ENCODE measurements at regions not wholly inside any gene's neighbourhood (a gene's known extent, or its start where the extent isn't known, plus 50 kb on each side); places are given as distances from the start of the nearest gene placed in this dataset.

DNA sequence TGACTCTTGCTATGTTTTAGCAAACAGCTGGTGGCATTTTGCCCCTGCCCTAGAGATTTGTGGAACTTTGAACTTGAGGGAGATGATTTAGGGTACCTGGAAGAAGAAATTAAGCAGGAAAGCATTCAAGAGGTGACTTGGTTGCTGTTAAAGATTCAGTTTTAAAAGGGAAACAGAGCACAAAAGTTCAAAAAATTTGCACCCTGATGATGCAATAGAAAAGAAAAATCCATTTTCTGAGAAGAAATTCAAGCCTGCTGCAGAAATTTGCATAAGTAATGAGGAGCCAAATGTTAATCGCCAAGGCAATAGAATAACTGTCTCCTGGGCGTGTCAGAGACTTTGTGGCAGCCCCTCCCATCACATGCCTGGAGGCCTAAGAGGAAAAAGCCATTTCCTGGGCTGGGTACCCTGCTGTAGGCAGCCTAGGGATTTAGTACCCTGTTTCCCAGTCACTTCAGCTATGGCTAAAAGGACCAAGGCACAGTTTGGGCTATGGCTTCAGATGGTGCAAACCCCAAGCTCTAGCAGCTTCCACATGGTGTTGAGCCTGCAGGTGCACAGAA, 958.5 kb upstream of the MIR17HG start:
- no peak for DNase-seq

DNA sequence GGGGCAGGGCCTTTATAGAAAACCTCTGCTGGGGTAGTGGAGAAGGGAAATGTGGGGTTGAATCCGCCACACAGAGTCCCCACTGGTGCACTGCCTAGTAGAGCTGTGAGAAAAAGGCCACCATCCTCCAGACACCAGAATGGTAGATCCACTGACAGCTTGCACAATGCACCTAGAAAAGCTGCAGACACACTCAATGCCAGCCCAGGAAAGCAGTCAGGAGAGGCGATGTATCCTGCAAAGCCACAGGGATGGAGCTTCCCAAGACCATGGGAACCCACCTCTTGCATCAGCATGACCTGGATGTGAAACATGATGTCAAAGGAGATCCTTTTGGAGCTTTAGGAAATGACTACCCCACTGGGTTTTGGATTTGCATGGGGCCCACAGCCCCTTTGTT, 958.0 kb upstream of the MIR17HG start:
- no peak for DNase-seq

DNA sequence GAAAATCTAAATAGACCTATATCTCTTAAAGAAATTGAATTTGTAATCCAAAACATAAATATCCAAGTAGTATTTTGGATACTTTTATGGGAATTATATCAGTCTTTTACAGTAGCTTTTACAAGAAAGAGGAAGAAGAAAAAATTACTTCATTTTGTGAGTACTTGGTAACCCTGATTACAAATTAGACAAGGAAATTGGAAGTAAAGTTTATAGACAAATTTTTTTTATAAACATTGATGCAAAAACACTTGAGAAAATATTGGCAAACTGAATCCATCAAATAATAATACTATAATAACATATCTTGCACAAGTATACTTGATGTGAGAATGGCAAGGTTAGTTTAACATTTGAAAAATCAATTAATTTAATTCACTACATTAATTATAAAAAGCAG, 954.1 kb upstream of the MIR17HG start:
- DNase-seq, result no peak

DNA sequence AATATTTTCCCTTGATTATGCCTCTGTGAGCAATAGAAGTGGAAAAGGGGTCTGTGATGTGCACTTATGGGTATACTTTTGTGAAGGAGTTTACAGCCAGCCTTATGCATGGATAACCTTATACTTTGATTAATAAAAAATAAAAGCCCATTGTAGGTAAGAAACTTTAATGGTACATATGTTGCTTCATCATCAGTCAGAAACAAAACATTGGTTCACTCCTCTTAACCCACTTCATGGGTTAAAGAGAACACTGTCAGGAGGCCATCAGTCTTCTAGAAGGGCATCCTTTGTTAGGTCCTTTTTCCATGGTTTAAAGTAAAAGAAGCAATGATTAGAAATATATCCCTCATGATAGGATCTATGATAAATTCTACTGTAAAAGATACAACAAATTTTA, 952.1 kb upstream of the MIR17HG start:
- no peak for DNase-seq

DNA sequence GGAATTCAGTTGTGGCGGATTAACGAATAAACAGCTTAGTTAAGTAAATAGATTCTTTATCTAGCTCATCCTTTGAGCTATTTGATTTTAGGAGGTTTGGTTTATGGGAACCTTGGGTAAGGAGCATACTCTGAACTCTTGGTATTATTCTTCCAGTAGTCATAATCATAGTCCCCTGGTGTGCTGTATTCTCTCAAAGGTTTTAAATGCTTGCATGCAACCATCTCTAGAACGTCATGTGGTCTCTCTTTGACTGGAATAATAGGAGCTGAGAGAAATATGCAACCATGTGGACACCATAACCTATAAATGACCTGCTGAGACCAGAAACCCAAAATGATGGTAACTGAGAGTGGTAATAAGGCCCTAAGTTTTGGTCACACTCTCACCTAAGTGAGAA, 951.6 kb upstream of the MIR17HG start:
- no peak for DNase-seq

DNA sequence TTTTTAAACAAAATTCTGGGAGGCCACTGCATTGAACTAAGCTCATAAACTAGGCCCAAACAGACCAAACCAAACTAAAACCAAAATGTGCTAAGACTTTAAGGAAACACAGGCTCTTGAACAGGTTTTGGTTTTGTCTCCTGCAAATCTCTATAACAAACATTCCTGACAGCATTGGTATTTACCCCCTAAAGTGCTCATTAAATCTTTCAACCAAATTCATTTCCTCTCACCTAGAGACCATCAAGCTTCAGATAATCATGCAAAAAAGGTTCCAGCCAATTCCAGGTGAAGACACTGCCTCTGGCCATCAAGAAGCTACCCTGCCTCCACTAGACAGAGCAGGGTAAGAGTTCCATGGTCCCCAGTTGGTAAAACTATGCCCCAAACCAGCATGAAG, 951.2 kb upstream of the MIR17HG start:
- DNase-seq, result no peak

DNA sequence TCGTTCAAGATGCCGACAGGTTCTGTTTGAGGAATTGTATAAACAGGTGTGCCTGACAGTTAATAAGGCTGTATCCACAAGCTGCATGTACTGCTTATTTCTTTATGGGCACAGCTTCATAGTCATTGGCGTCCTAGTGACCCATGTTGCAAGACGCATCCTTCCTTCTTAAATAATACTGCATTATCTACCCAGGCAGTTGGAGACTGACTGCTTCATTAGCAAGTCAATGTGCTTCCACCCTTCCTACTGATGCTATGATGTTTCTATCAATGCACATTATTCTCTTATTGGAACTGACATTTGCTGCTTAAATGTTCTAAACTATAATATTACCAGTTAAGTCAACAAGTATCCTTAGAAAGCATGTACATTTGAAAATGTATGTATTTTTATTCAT, 950.0 kb upstream of the MIR17HG start:
- no peak for DNase-seq

DNA sequence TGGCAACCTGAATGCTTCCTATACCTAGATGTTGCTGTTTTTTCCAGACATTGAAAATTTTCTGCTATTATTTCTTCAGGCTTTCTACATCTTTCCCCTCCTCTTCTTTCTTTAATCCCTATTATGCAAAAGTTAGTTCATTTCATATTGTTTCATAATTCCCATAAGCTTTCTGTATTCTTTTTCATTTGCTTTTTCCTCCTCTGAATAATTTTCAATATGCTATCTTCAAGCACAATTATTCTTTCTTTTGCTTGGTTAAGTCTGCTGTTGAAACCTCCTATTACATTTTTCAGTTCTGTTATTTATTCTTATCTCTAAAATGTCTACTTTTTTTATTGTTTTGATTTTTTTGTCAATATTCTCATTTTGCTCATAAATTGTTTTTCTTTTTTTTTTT, 947.1 kb upstream of the MIR17HG start:
- no peak for DNase-seq

DNA sequence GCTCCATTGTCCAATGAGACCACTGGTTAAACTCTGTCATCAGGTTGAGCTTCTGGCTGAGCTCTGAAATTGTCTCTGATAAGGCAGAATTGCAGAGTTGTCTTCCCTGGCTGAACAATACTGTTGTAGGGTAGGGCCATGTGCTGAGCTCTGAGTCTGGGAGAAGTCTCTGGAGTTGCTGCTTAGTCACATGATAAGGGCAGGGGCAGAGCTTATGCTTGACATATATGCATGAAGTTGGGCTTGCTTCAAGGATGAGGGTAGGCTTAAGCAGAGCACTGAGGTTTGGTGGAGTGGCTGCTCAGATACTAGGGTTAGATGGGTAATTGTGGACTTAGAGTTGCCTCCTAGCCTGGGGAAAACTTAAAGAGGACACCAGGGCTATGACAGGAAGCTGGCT, 946.3 kb upstream of the MIR17HG start:
- DNase-seq, result no peak

DNA sequence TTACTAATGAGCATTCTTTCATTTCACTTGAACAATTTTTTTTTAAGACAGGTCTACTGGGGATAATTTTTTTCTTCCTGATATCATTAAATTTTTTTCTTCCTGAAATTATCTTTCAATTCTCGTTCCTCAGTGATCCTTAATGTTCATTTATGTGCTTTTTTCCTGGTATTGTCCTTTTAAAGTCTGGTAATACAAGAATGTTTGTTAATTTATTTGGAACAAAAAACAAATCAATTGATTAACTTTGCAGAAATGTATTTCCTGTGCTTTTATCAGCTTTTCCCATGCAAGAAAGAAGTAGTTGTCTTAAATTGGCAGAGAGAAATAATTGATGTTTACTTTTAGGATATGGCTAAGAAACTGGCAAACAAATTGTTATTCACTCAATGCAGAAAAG, 945.4 kb upstream of the MIR17HG start:
- DNase-seq, result no peak

DNA sequence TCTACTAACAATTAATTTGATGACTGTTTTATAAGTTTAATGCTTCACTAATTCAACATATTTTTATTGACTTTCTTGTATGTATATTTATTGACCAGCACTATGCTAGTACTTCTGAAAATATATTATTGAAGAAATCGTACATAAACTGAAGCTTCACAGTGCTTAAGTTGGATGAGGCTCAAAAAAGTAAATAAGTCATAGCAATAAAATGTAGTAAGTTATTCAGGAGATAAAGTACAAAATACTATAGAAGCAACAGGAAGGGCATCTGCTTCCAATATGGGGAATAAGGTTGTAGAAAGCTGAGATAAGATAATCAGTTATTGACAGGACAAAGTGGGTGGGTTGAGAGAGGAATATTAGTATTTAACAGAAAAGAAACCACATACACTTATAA, 944.9 kb upstream of the MIR17HG start:
- no peak for DNase-seq

DNA sequence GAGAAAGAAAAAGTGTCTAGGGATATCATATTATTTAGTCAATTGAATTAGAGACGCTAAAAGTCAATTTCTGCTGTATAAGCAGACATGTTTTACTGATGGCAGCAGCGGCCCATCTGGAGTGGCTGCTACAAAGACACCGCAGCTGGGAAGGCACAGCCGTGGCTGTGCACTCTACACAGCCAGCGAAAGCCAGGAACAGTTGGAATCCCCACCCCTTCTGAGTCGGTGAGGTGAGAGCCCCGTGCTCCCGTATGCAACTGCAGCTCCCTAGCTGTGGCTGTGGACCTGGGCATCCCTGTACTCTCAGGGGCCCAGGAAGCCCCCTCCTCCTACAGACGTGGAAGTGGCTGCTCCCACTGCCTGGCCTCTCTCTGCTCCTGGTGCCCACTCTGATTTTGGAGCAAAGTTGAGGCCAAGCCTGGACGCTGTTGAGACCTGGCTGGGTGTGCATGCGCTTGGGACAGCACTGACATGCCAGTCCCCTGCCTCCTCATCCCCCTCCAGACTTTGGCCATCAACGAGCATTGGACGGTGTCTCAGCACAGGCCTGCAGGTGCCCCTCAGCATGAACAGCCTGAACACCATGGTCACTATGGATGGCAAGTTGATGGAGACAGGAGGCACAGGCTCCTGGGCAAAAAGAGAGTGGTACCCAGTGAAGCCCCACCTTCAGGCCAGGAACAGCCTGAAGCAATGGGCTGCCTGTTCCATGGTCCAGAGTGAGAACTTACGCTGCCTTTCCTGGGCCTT, 944.0 kb upstream of the MIR17HG start:
- no peak for DNase-seq

DNA sequence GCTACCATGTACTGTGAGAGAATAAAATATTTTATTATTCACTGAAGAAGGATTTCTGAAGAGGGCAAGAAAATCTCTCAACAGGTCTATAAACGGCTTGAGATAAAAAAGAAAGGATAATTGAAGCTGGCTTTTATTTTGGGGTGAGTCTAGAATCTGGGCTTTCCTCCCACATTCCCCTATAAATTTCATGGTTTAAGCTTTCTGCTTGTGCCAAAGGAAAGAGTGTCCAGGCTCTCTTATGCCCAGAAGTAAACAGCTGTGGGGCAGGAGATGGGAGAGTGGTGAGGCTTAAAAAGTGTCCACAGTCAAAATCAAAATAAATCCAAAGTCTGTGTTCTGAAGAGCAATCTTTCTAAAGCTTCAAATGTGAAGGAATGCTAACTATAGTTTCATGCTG, 942.2 kb upstream of the MIR17HG start:
- DNase-seq, result no peak

DNA sequence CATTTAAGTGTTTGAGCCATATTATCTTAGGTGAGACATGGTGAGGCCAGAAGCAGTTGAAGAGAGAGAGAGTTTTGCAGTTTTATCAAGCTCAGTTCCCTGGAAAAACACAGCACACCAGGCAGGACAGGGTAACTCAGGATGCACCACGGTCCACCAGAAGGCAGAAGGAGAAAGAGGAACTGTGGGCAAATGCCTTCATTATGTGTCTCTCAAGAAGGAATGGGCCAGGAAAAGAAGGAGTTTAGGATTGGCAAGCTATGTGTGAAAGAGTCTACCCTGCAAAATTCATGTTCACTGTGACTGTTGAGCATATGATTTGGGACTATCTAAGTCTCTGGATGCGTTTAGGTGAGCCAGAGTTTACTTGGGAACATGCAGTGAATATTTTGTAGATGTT, 934.5 kb upstream of the MIR17HG start:
- no peak for DNase-seq

DNA sequence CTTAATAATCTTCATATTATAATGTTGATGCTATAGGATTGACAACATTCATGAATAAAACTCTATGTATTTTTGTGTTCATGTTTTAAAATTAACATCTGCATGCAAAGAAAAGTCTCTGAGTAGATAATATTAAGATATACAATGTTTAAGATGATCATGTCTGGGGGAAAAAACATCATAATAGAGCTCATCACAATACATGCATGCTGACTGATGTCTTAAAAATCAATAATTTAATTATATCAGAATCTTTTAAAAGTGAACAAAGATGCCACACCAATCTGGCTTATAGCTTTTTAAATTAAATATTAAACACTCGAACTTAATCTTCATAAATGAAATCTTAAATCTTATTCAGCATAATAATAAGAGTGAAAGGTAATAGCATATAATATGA, 933.9 kb upstream of the MIR17HG start:
- no peak for DNase-seq

DNA sequence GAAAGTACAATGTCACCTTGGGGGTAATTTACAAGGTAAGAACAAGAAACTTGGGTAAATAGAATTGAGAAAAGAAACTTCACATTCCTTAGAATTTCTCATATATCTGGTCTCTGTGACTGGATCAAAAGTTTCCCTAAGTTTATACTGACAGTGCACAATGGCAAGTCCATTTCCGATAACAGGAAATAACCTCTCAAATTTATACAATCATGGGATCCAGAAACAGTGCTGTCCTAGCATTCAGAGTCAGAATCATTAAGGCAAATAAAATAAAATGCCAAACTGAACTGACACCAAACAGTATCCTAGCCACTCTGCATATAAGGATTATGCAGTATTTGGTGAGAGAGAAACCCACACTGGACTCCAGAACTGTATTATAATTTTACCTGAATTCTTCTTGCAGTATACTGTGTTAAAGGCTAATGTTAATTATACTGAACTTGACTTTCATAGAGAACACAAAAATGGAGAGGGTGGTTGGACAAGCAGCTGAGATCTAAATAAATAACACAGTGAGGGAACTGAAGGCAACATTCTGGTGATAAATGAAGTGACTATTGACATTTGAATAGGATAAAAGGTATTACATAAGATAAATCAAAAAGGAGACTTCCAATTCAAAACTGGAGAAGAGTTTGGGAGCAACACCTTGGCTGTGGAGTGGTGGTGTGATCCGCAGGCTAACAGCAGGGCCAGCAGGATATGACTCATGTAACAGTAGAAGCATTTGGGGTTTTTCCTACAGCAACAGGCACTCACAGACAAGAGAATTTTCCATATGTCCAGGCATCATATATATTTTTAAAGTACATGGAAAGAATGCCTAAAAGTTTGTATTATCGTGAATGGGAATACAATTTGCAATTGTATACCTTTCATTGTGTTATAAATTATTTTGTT, 932.5 kb upstream of the MIR17HG start:
- DNase-seq, result no peak

DNA sequence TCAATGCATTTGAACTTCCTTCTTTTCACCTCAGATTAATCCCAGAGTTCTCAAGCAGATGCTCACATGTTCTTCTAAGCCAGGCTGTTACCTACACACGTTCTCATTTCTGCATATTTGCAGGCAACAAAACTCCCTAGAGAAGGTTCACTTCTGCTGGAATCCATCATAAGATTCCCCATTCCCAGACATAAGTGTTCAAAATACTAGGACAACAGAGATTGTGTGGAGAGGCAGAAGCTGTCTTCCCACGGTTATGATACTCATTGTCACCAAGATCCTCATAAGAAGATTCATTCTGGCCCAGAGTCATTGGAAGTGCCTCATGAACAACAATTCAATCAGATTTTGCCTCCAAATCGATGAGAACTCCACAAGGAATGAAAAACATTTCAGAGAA, 931.6 kb upstream of the MIR17HG start:
- no peak for DNase-seq

DNA sequence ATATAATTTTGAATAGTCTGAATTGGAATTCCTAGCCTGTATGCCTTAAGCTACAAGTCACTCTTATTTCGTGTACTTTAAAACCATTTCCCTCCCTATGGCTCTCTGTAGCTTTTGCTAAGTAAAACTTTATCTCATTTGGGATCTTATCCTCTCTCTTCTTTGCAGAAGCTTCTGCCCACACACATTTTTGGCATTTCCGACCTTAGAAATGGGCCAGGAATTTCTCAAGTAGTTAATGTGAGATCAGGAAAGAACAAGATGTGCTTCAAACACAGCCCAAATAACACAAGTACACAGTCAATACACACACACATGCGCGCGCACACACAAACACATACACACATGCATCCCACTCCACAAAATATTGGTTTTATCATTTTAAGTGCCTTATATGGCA, 931.0 kb upstream of the MIR17HG start:
- no peak for DNase-seq

DNA sequence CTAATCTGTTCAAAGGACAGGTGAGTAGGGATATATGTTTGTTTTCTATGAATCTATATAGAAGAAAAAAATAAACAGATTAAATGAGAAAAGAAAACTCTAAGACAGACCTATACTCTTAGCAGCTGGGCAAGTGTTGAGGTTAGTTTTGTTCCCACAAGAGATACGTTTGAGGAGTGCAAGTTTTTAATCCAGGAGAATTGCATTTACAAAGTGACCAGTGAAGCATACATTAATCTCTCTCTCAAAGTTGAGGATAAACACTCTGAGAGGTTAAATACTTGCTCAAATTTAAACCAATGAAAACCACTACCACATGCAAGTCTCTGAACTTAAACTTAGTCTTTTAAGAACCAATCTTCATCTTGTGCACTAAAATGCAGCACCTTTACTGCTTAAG, 930.5 kb upstream of the MIR17HG start:
- no peak for DNase-seq

DNA sequence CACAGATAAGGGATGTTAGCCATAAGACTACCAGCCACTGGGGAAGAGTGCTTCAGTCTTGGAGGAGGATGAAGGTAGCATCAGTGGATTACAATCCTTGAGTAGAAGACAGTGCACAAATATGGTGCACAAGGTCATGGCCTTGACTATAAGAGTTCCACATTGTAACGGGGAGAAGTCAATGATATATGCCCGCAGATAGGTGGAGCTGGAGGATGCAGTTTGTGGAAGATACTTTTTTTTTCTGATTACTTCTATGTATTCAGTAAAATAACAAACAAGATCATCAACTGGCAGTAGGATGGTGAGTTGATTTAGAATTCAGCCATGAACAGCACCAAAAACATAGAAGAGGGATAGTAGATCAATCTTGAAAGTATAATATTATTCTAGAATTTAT, 926.8 kb upstream of the MIR17HG start:
- DNase-seq, result no peak

DNA sequence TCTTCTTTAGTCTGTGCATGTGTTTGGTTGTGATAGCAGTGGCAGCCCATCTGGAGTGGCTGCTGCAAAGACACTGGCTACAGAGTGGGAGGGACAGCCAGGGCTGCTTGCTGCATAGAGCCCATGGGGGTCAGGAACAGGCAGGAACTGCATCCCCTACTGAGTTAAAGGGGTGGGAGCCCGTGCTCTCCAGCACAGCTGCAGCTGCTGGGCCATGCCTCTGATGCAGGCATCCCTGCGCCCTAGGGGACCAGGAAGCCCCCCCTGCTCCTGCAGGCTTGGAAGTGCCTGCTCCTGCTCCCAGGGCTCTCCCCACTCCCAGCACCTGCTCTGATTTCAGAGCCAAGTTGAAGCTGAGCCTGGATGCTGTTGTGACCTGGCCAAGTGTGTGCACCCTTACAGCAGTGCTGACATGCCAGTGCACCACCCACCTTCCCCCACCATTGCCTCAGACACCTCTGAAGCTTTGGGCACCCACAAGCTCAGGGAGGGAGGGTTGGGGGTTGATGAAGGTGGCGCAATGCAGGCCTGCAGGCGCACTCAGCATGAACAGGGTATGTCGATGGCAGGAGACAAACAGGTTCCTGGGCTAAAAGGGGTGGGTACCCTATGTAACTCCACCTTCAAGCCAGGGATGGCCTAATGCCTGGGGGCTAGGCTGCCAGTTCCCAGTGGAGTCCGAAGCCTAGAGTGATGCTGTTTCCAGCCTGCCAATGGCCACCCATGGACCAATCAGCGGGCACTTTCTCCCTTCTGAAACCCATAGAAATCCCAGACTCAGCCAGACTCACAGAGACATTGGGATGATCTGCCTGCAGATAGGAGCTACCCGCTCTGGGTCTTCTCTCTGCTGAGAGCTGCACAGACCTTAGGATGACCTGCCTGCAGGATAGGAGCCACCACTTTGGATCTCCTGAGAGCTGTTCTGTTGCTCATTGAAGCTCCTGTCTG, 919.9 kb upstream of the MIR17HG start:
- DNase-seq, result no peak

DNA sequence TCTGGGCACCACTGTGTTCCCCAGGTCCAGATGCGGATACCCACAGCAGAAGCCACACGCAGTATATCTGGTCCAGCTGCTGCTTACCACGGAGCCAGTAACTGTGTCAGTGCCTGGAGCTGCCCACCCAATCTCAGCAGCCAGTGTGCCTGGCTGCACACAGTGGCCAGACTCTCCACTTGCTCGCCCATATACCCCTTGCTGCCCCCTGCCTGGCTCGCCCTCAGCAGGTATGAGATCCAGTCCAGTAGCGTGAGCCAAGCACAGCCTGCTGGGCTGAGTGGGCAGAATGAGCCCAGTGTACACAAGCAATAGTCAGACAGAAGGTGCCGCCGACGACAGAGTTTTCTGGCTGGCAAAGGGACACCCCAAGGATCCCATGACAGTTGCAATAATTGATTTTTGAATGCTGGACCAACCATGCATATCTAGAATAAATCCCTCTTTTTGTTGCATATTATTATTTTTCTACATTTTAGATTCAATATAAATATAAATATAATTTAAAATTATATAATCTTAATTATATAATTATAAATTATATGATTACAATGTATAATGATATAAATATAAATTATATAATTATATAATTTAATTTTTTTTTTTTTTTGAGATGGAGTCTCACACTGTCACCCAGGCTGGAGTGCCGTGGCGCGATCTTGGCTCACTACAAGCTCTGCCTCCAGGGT, 918.8 kb upstream of the MIR17HG start:
- DNase-seq, result no peak

Measured in DMS79 treated with DMSO at 0.1 percent for 48 hours (cell line).